ENCODE measurements at regions not wholly inside any gene's neighbourhood (a gene's known extent, or its start where the extent isn't known, plus 50 kb on each side); places are given as distances from the start of the nearest gene placed in this dataset.

- DNase-seq (ENCODE audit: low read depth) = no peak
Measured at GRCh38 chr7:156106107-156106426, 293.8 kb upstream of the SHH start.

- no peak for DNase-seq (ENCODE audit: low read depth)
Measured at GRCh38 chr7:156105337-156106106, 293.3 kb upstream of the SHH start.

GRCh38 chr7:156104501-156105336 lies 292.5 kb upstream of the SHH start:
- DNase-seq (ENCODE audit: low read depth) = no peak

- no peak for DNase-seq (ENCODE audit: low read depth)
Measured at GRCh38 chr7:156102267-156102666, 290.0 kb upstream of the SHH start.

- DNase-seq (ENCODE audit: low read depth) = no peak
Measured at GRCh38 chr7:156101355-156101754, 289.1 kb upstream of the SHH start.

GRCh38 chr7:156100086-156100485 lies 287.8 kb upstream of the SHH start:
- no peak for DNase-seq (ENCODE audit: low read depth)

GRCh38 chr7:156099085-156099484 lies 286.8 kb upstream of the SHH start:
- no peak for DNase-seq (ENCODE audit: low read depth)

- peak; percentile 18 for DNase-seq (ENCODE audit: low read depth)
Measured at GRCh38 chr7:156096771-156097538, 284.7 kb upstream of the SHH start.

GRCh38 chr7:156095908-156096539 lies 283.8 kb upstream of the SHH start:
- DNase-seq (ENCODE audit: low read depth) = no peak

GRCh38 chr7:156094350-156095146 lies 282.3 kb upstream of the SHH start:
- no peak for DNase-seq (ENCODE audit: low read depth)

- DNase-seq (ENCODE audit: low read depth) = no peak
Measured at GRCh38 chr7:156092307-156092706, 280.0 kb upstream of the SHH start.

- no peak for DNase-seq (ENCODE audit: low read depth)
Measured at GRCh38 chr7:156091519-156092080, 279.3 kb upstream of the SHH start.

GRCh38 chr7:156090988-156091387 lies 278.7 kb upstream of the SHH start:
- DNase-seq (ENCODE audit: low read depth) = no peak

GRCh38 chr7:156089222-156089621 lies 277.0 kb upstream of the SHH start:
- no peak for DNase-seq (ENCODE audit: low read depth)

GRCh38 chr7:156088115-156088514 lies 275.9 kb upstream of the SHH start:
- DNase-seq (ENCODE audit: low read depth) = no peak

- DNase-seq (ENCODE audit: low read depth) = no peak
Measured at GRCh38 chr7:156082048-156083040, 270.1 kb upstream of the SHH start.

- DNase-seq (ENCODE audit: low read depth) = no peak
Measured at GRCh38 chr7:156080596-156080995, 268.3 kb upstream of the SHH start.

- no peak for DNase-seq (ENCODE audit: low read depth)
Measured at GRCh38 chr7:156080046-156080445, 267.8 kb upstream of the SHH start.

GRCh38 chr7:156079156-156079555 lies 266.9 kb upstream of the SHH start:
- no peak for DNase-seq (ENCODE audit: low read depth)
